Brain microvascular endothelial cell (primary cell): ENCODE measurements at regions not wholly inside any gene's neighbourhood (a gene's known extent, or its start where the extent isn't known, plus 50 kb on each side); places are given as distances from the start of the nearest gene placed in this dataset.
A peak's percentile ranks its signal among the peaks of the same experiment; 100 is the strongest.

ENCODE experiments used
- DNase-seq: peaks from one replicate; pipeline ENCODE4 v3.0.0-alpha.2; 2020
- H3K27ac ChIP-seq: fragments of 250-450 bp; sonication (Bioruptor Pico); 2 replicates; pipeline ENCODE4 v1.5.1; 2020; ENCODE audit warnings: mild to moderate bottlenecking, moderate library complexity
- H3K27me3 ChIP-seq: fragments of 250-450 bp; sonication (Bioruptor Pico); replicated peaks from 2 replicates; pipeline ENCODE4 v1.5.1; 2020; ENCODE audit warnings: mild to moderate bottlenecking
- H3K36me3 ChIP-seq: fragments of 250-450 bp; sonication (Bioruptor Pico); replicated peaks from 2 replicates; pipeline ENCODE4 v1.5.1; 2020; ENCODE audit warnings: mild to moderate bottlenecking
- H3K4me3 ChIP-seq: 2 replicates; pipeline ENCODE4 v1.5.1; 2011; ENCODE audit warnings: low read depth, mild to moderate bottlenecking, control low read depth, low read length, moderate library complexity
- CTCF ChIP-seq: IDR thresholded peaks from 2 replicates; pipeline ENCODE4 v1.5.1; 2011; ENCODE audit warnings: low read depth, mild to moderate bottlenecking, moderate library complexity, low read length, control low read depth, inconsistent platforms; ENCODE audit errors: missing control alignments
- in situ Hi-C: cut with HindIII; loops from 2 replicates; pipeline ENCODE4 v1.10.0; 2017; ENCODE audit warnings: low sequenced_read_pairs, low pct_ligation_motif_present

DNA sequence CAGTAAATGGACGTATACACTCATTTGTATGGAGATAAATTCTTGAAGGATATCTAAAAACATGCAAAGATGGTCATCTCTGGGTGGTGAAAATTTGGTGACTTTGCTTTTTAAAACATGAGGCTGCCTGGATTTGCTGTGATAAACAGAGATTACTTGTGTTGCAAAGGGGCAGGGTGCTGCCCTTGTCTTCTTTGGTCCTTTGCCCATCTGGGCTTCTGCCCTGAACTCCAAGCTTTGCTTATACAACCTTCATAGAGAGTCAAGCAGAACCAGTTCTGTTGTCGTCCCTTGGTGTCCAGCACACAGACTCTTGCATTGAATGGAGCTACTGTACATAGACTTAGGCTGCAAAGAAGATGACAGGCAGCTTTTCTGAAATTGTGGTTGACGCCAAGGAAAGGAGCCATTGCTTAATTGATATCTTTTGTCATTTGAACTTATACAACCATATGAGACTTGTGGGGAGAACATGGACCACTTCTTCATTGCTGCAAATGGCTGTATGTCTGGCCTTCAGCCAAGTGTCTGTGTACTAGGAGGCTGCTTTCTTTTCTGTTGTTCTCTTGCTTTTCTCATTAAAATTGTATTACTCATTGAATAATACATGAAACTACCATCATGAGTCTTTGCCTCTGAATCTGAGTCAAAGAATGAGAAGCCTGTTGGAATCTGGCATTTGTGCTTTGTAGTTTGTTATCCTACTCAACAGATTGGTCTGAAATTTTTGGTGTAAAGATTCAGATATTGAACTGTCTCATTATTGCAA, 152.5 kb downstream of the DMRT2 start:
- no peak for DNase-seq
- H3K27me3 ChIP-seq: no peaks in the 10 kb centered on the region
- no peak overlapping the region for H3K4me3 ChIP-seq
- no peak for TF ChIP-seq CTCF
- in situ Hi-C loops: no loop called here
- no peak overlapping the region for H3K27ac ChIP-seq
- H3K36me3 ChIP-seq: no peaks in the 10 kb centered on the region

DNA sequence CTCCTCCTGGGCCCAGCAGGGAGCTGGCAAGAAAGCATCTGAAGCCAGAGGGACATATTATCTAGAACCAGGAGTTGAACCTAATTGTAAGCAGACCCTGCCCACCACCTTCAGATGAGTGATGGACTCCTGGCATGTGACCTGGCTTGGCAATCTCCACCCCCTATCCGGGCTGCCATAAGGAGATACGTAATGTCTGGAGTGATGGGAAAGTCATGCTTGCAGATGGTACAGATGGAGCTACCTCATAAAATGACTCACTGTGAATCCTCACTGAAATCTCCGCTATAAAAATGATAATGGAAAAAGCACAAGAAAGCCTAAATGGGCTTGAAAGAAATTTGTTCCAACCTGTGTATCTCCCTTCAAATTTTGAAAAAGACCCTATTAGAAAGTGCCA, 157.5 kb downstream of the DMRT2 start:
- H3K4me3 ChIP-seq: no peak overlapping the region
- H3K27ac ChIP-seq: peak overlapping the region; percentile 54
- no peaks in the 10 kb centered on the region for H3K27me3 ChIP-seq
- TF ChIP-seq CTCF: no peak
- in situ Hi-C loops: no loop called here
- DNase-seq: peak; percentile 39
- H3K36me3 ChIP-seq: no peaks in the 10 kb centered on the region

DNA sequence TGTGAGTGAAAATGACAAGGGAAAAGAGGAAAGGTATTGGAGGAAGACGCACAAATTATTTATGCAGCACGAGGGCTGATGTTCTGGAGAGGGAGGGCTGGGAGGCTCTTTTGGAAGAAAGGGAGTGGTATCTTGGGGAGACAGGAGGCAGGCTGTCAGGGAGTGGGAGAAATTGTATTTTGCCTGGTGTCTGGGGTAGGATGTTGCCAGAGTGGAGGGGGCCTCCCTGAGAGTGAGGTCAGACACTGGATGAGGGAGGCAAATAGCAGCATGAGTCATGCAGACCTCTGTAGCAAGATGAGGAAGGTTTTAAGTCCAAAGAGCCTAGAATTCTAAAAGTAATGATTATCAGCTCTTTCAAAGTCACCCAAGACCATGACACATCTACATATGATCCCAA, 158.0 kb downstream of the DMRT2 start:
- Histone ChIP-seq H3K27me3 (no peaks in the 10 kb centered on the region), H3K27ac (peak overlapping the region; percentile 54), H3K36me3 (no peaks in the 10 kb centered on the region), H3K4me3 (no peak overlapping the region)
- no peak for TF ChIP-seq CTCF
- DNase-seq: peak; percentile 41
- in situ Hi-C loops: no loop called here

- H3K4me3 ChIP-seq: no peak overlapping the region
- no peak for DNase-seq
- H3K27ac ChIP-seq: no peak overlapping the region
- no peaks in the 10 kb centered on the region for H3K27me3 ChIP-seq
- in situ Hi-C loops: no loop called here
- TF ChIP-seq CTCF: no peak
- no peaks in the 10 kb centered on the region for H3K36me3 ChIP-seq
Measured at GRCh38 chr9:1210954-1211353, 160.8 kb downstream of the DMRT2 start.

GRCh38 chr9:1216532-1216931, 166.4 kb downstream of the DMRT2 start:
- DNase-seq: no peak
- Histone ChIP-seq H3K4me3 (no peak overlapping the region), H3K27me3 (no peaks in the 10 kb centered on the region), H3K27ac (no peak overlapping the region), H3K36me3 (no peaks in the 10 kb centered on the region)
- in situ Hi-C loops: no loop called here
- TF ChIP-seq CTCF: no peak

GRCh38 chr9:1217076-1217475, 166.9 kb downstream of the DMRT2 start:
- TF ChIP-seq CTCF: no peak
- no peak overlapping the region for H3K4me3 ChIP-seq
- in situ Hi-C loops: no loop called here
- H3K36me3 ChIP-seq: no peaks in the 10 kb centered on the region
- H3K27me3 ChIP-seq: no peaks in the 10 kb centered on the region
- DNase-seq: no peak
- no peak overlapping the region for H3K27ac ChIP-seq
